NCI-H2081 treated with DMSO at 0.1 percent for 48 hours (cell line): ENCODE measurements at regions not wholly inside any gene's neighbourhood (a gene's known extent, or its start where the extent isn't known, plus 50 kb on each side); places are given as distances from the start of the nearest gene placed in this dataset.

ENCODE experiments used
- DNase-seq: peaks from one replicate; lab custom pipeline; 2025; lab: John Stamatoyannopoulos, UW

- DNase-seq: no peak
Observed at GRCh38 chr5:120738568-120738967, 274.5 kb downstream of the PRR16 start.

GRCh38 chr5:120740989-120741388 lies 276.9 kb downstream of the PRR16 start:
- DNase-seq: no peak

- DNase-seq: no peak
Observed at GRCh38 chr5:120748474-120748873, 284.4 kb downstream of the PRR16 start.

GRCh38 chr5:120749737-120750136 lies 285.6 kb downstream of the PRR16 start:
- no peak for DNase-seq

DNA sequence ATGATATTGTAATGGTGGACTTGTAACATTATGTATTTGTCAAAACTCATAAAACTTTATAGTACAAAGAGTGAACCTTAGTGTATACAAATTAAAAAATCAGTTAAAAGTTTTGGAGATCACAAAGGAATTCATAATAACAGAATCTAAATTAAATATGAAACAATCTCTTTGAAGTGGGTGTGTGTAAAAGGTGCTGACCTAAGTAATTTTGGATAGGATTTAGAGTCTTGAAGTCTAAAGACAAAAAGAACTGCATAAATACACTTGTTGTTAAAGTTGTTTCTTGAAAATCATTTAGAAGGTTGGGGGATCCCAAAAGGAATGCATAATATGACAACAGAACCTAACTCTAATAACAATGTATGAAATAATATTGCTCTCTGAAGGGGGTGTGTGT lies 295.5 kb downstream of the PRR16 start:
- DNase-seq: no peak

DNA sequence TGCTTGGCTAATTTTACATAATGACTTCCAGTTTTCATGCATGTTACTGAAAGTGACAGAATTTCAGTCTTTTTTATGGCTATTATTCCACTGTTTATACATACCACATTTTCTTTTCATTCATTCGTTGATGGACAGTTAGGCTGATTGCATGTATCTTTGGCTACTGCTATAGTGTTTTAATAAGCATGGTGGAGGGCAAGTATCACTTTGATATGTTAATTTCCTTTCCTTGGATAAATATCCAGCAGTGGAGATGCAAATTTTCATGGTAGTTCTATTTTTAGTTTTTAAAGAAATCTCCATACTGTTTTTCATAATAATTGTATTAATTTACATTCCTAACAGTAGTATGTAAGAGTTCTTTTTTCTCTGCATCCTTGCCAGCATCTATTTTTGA lies 297.9 kb downstream of the PRR16 start:
- no peak for DNase-seq

GRCh38 chr5:120765189-120765588 lies 301.1 kb downstream of the PRR16 start:
- no peak for DNase-seq

- DNase-seq: no peak
Observed at GRCh38 chr5:120767178-120767820, 303.2 kb downstream of the PRR16 start.

DNA sequence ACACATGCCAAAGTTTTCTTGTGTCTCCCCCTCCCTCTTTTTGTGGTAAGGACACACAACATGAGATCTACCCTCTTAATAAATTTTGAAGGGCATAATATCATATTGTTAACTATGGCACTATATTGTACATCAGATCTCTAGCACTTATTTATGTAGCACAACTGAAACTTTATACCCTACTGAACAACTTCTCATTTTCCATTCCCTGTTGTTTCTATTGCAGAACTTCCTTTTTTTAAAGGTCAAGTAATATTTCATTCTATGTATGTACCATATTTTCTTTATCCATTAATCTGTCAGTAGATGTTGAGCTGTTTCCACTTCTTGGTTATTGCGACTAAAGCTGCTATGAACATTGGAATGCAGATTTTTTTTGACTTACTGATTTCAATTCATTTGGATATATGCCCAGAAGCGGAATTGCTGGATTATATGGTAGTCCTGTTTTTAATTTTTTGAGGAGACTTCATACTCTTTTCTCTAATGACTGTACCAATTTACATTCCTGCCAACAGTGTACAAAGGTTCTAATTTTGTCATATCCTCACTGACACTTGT lies 305.3 kb downstream of the PRR16 start:
- DNase-seq: no peak

DNA sequence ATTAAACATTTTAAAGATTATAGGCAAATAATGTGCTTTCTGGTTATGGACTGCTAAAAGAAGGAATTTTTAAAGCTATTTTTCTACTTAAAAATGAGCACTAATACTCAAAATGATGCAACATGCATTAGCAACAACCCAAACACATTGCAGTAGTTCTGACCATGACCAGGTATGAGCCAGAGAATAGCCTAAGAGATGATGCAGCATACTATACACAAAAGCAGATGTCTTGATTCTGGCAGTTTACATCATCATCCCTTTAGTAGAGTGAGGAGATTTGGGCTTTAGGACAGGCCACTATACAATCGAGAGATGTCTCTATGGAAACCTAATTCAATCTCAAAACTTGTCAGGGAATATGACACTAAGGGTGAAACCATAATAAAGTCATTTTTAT lies 307.1 kb downstream of the PRR16 start:
- no peak for DNase-seq

DNA sequence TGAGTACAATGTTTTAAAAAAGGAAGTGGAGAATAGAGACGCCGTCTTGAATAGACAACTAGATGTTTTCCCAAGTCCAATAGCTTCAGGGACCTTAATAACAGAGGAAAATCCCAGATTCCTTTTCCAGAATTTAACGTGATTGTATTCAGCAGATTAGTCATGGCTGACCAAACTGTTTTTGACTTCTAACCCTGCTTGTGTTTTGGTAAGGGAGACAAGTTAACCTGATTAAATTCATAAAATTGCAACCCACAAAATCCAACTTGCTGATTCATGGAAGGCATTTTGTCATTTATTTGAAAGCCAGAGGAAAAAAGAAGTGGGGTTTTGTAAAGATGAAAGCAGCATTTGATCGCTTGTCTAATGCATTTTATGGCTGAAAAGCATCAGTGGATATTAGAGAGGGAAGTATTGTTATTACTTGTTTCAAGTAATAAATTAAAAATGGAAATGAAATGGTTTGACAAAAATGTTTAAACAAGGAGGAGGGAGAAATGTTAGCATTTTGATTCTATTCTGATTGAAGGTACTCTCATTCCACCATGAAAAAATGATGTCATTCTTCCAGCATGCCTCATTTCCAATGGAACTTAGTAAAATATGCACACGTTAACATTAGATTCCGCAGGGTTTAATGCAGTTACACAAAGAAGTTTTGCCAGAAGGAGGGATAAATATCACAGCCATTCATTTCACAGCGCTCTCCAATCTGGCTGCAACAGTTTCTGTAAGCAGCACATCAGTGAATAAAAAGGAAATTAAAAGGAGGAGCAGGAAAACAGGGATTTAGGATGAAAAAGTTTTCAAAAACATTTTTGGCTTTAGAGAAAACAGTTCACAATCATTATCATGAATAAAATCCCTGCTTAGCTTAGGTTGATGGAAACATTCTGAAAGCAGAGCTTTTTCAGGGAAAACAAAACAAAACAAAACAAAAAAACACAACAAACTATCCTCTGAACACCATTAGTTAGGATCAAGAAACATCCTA lies 314.7 kb downstream of the PRR16 start:
- no peak for DNase-seq

- no peak for DNase-seq
Observed at GRCh38 chr5:120779674-120780073, 315.6 kb downstream of the PRR16 start.

- no peak for DNase-seq
Observed at GRCh38 chr5:120788481-120788880, 324.4 kb downstream of the PRR16 start.

GRCh38 chr5:120789918-120790317 lies 325.8 kb downstream of the PRR16 start:
- no peak for DNase-seq

DNA sequence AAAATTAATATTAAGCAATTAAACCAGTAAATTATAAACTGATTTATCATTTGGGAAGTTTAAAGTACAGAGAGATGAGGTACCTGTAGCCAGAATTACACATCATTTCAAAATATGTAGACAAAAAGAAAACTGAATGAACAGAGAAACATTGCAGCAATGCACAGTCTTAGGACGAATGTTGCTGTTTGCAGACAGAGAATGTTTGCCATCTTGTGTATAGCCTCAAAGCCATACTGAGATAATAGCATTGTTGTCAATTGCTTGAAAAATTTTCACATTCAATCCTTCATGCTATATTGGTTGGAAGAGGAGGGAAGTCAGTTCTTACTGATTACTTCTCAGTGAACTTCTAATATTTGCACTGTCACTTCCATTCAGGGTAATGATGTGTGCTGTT lies 326.2 kb downstream of the PRR16 start:
- no peak for DNase-seq

DNA sequence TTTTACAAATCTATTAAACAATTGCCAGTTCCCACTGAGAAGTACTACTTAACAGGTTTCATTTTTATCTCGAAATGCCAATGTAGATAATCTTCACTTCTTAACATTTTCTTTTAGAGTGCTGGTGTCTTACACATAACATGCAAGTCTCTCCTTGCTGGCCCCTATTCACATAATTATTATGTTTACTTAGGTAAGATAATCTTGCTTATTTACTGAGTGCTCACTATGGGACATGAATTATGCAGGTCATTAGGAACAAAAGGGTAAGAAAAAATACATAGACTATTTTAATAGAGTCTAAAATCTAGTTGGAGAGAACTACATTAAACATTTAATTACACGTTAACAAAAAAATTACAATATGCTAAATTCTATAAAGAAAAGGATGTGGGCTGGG lies 328.4 kb downstream of the PRR16 start:
- DNase-seq: no peak

GRCh38 chr5:120794121-120794520 lies 330.0 kb downstream of the PRR16 start:
- no peak for DNase-seq

GRCh38 chr5:120803282-120803681 lies 339.2 kb downstream of the PRR16 start:
- DNase-seq: no peak

DNA sequence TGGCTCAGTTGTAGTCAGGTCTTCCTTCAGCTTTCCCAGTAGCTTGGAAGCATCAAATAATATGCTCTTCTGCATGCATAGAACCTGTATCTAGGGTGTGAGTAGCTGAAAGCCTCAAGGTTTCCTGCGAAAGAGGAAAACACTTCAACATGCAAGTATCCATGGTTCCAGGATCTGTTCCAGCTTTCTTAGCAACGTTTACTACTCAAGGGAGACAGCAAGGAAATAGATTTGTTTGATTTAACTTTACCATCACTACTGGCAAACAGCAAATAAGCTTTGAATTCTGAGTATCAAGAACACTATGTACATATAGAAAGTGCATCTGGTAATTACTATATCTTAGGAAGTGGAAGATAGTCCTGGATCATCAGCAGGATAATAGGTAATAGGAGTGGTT lies 341.0 kb downstream of the PRR16 start:
- no peak for DNase-seq

DNA sequence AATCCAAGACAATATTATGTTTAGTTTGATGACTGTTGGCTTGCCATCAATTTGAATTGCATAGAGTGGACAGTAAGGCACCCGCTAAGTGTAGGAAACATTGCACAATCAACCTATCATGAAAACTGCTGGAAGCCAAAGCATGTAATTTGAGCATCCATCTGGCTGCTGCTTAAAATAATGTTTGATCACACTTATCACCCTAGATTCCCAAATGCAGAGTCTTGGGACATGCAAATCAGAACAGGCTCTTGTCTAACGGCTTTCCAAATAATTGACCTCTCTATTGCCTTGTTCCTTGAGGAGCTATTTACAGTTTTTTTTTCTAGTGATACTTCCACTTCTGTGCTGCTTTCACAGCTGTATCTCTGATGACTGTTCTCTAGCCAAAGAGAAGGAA lies 342.1 kb downstream of the PRR16 start:
- no peak for DNase-seq

DNA sequence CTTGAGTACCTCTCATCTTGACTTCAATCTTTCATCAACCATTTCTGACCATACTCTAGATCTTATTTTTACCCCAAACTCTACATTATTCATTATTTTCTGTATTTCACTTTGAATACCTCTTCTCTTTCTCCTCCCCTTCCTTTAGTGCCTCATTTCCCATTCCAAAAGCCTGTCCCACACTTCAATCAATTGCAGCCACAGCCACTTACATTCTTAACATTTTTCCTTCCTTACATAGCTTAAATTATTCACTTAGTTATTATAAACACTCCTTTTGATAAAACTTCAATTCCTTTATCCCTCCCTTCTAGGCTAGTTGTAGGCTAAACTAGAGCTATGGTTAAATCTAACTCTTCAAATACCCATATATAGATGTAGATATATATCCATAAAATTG lies 344.0 kb downstream of the PRR16 start:
- no peak for DNase-seq

DNA sequence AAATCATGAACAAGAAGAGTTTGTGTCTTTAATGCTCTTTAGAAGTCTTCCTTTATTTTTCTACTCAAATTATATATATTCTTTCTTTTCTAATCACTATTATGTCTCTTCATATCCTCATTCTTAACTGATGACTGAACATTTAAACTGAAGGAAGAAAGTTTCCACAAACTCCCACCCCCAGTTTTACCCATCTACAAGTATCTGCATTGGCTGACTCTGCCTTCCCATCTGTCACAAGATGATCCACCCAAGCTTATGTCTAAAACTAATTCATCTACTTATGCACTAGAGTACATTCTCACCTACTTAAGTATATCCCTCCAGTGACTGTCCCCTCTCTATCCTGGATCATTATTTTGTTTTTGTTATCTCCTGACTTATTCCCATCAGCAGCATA lies 344.5 kb downstream of the PRR16 start:
- no peak for DNase-seq

DNA sequence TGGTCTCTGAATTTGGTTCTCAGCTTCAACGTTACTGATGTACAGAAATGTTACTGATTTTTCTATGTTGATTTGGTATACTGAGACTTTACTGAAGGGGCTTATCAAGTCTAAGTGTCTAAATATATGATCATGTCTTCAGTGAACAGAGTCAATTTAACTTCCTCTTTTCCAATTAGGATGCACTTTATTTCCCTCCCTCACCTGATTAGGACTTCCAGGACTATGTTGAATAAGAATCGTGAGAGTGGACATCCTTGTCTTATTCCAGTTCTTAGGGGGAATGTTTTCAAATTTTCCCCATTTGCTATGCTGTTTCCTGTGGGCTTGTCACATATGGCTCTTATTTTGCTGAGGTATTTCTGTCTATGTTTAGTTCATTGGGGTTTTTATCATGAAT lies 349.5 kb downstream of the PRR16 start:
- DNase-seq: no peak
